ENCODE measurements at regions not wholly inside any gene's neighbourhood (a gene's known extent, or its start where the extent isn't known, plus 50 kb on each side); places are given as distances from the start of the nearest gene placed in this dataset.

- TF ChIP-seq POLR2A (IDR thresholded peaks at IDR 0.05), result no peak
- TF ChIP-seq CTCF (IDR thresholded peaks at IDR 0.05), result no peak
- Histone ChIP-seq H3K4me1 (no peaks in the 10 kb centered on the region), H3K27me3 (no peaks in the 10 kb centered on the region), H3K36me3 (no peaks in the 10 kb centered on the region), H3K4me3 (no peak overlapping the region), H3K27ac (no peak overlapping the region), H3K9me3 (no peaks in the 10 kb centered on the region)
- no peak for DNase-seq
Measured at GRCh38 chr3:76138921-76139320, 353.6 kb upstream of the ZNF717 start.

GRCh38 chr3:76147846-76148245 lies 362.5 kb upstream of the ZNF717 start:
- H3K27ac ChIP-seq, result no peak overlapping the region
- no peak overlapping the region for H3K4me3 ChIP-seq
- TF ChIP-seq POLR2A (IDR thresholded peaks at IDR 0.05), result no peak
- no peak for TF ChIP-seq CTCF (IDR thresholded peaks at IDR 0.05)
- no peak for DNase-seq
- no peaks in the 10 kb centered on the region for H3K4me1 ChIP-seq
- H3K36me3 ChIP-seq, result no peaks in the 10 kb centered on the region
- no peaks in the 10 kb centered on the region for H3K27me3 ChIP-seq
- H3K9me3 ChIP-seq, result no peaks in the 10 kb centered on the region

- TF ChIP-seq CTCF (IDR thresholded peaks at IDR 0.05), result no peak
- no peak for TF ChIP-seq POLR2A (IDR thresholded peaks at IDR 0.05)
Measured at GRCh38 chr3:76152028-76152427, 366.7 kb upstream of the ZNF717 start.

GRCh38 chr3:76161856-76162255 lies 376.5 kb upstream of the ZNF717 start:
- H3K27me3 ChIP-seq, result no peaks in the 10 kb centered on the region
- H3K36me3 ChIP-seq, result no peaks in the 10 kb centered on the region
- DNase-seq, result no peak
- H3K9me3 ChIP-seq, result no peaks in the 10 kb centered on the region
- no peak for TF ChIP-seq POLR2A (IDR thresholded peaks at IDR 0.05)
- no peak for TF ChIP-seq CTCF (IDR thresholded peaks at IDR 0.05)
- no peak overlapping the region for H3K4me3 ChIP-seq
- H3K4me1 ChIP-seq, result no peaks in the 10 kb centered on the region
- H3K27ac ChIP-seq, result no peak overlapping the region

More at GRCh38 chr3:76152028-76152427, 366.7 kb upstream of the ZNF717 start:
- Histone ChIP-seq H3K4me1 (no peaks in the 10 kb centered on the region), H3K9me3 (no peaks in the 10 kb centered on the region), H3K36me3 (no peaks in the 10 kb centered on the region), H3K4me3 (no peak overlapping the region), H3K27me3 (no peaks in the 10 kb centered on the region), H3K27ac (no peak overlapping the region)
- DNase-seq, result no peak

GRCh38 chr3:76171647-76172046 lies 386.3 kb upstream of the ZNF717 start:
- no peaks in the 10 kb centered on the region for H3K4me1 ChIP-seq

More at GRCh38 chr3:76171647-76172046, 386.3 kb upstream of the ZNF717 start:
- H3K27me3 ChIP-seq, result no peaks in the 10 kb centered on the region
- no peak for TF ChIP-seq POLR2A (IDR thresholded peaks at IDR 0.05)
- no peak for TF ChIP-seq CTCF (IDR thresholded peaks at IDR 0.05)
- no peak overlapping the region for H3K27ac ChIP-seq
- no peak for DNase-seq
- no peaks in the 10 kb centered on the region for H3K9me3 ChIP-seq
- H3K36me3 ChIP-seq, result no peaks in the 10 kb centered on the region
- no peak overlapping the region for H3K4me3 ChIP-seq

All from Peyer's patch (tissue), 4 donors.